Psoas muscle (tissue), 7 donors: ENCODE measurements at regions not wholly inside any gene's neighbourhood (a gene's known extent, or its start where the extent isn't known, plus 50 kb on each side); places are given as distances from the start of the nearest gene placed in this dataset.

Experiments
- ATAC-seq, 4 donors: fragments of 200-7000 bp; cut with Tn5 transposase; one replicate each; pipeline ENCODE4 v1.9.1; 2020; ENCODE audit warnings: moderate library complexity in 3 of 4, mild to moderate bottlenecking in 2 of 4
- DNase-seq, 2 donors: peaks; one replicate each; pipeline ENCODE4 v3.0.0-alpha.2; 2020
- H3K27ac ChIP-seq: fragments of 200-600 bp; one replicate; pipeline ENCODE4 v1.8.0; 2022
- H3K27me3 ChIP-seq, 3 donors: fragments of 200-600 bp in 1 of 3; one replicate each; pipeline versions ENCODE4 v1.6.1 to v1.8.0; 2013 to 2022; ENCODE audit warnings: low read length in 2 of 3, mild to moderate bottlenecking in 2 of 3, moderate library complexity in 1 of 3; ENCODE audit not compliant: insufficient read depth in 3 of 3
- H3K36me3 ChIP-seq, 2 donors: fragments of 200-600 bp in 1 of 2; one replicate each; pipeline versions ENCODE4 v1.6.1 to v1.8.0; 2013 to 2022; ENCODE audit warnings: low read depth in 1 of 2, mild to moderate bottlenecking in 1 of 2, moderate library complexity in 1 of 2; ENCODE audit not compliant: insufficient read depth in 1 of 2
- H3K4me1 ChIP-seq: fragments of 200-600 bp; one replicate; pipeline ENCODE4 v1.8.0; 2022
- H3K4me3 ChIP-seq: fragments of 200-600 bp; one replicate; pipeline ENCODE4 v1.8.0; 2022; ENCODE audit warnings: mild to moderate bottlenecking
- H3K9me3 ChIP-seq: fragments of 200-600 bp; one replicate; pipeline ENCODE4 v1.8.0; 2022
- CTCF ChIP-seq: fragments of 200-600 bp; IDR thresholded peaks from one replicate; pipeline ENCODE4 v1.8.0; 2022; ENCODE audit warnings: antibody characterized with exemption
- WGBS, 3 donors: extraction: QIAGEN DNeasy Blood & Tissue Kit; methylation state at CpG; one replicate each; pipeline versions ENCODE4 v1.1.6 to v1.1.7; 2013; 5-methylcytosine and 5-hydroxymethylcytosine counted together
- intact Hi-C, 2 donors: fragments of 100-400 bp; cut with DNase I; formaldehyde crosslinking; loops; one replicate each; pipeline versions ENCODE4 v1.11.0 to v1.14.2; 2022
- donor health status: healthy with polysubstance abuse.
- donor health status: DM: no; HTN: no; CAD: no; lungs with moderate emphysema.
- donor health status: Bipolar disorder and iron deficiency.
- donor health status: healthy.
- donor health status: DM: yes; HTN: yes; CAD: no.
- donor health status: DM: no; HTN: no; CAD: no.
- donor health status: DM: yes; HTN: yes; CAD: no.

GRCh38 chrX:39605866-39606265, 491.9 kb downstream of the BCOR start:
- Histone ChIP-seq H3K36me3 (no peaks in the 10 kb centered on the region), H3K27me3 (no peaks in the 10 kb centered on the region), H3K27ac (no peak overlapping the region), H3K4me1 (no peaks in the 10 kb centered on the region), H3K4me3 (no peak overlapping the region), H3K9me3 (peaks cover 7% of the 10 kb centered on the region)
- WGBS, 3 donors: 86 to 96% (median 87%) methylated on average over 2 of the region's 2 CpGs
- intact Hi-C loops: no loop called here
- no peak for TF ChIP-seq CTCF
- DNase-seq: no peak
- ATAC-seq: no peak

DNA sequence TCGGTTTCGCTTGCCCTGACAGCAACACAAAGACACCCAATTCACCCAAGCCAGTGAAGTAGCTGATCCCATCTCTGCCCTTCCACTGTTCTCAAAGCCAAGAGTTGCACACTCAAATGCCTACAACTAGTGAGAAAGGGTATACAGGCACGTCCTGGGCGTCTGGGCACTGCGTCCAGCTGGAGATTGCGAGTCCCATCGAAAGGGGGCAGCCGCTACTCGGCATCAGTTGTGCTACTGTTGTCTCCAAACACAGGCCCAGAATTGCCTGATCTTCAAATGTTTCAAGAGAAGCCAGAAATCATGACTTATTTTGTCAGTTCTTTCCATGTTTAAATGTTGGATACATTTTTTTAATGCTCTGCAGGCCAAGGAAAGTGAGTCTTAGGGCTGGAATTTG, 487.8 kb downstream of the BCOR start:
- H3K36me3 ChIP-seq: no peaks in the 10 kb centered on the region
- no peak for ATAC-seq
- WGBS, 3 donors: 75 to 95% (median 88%) methylated on average over 9 of the region's 9 CpGs
- H3K4me1 ChIP-seq: no peaks in the 10 kb centered on the region
- peaks cover 7% of the 10 kb centered on the region for H3K9me3 ChIP-seq
- intact Hi-C loops: no loop called here
- no peak overlapping the region for H3K4me3 ChIP-seq
- no peak overlapping the region for H3K27ac ChIP-seq
- no peak for DNase-seq
- no peak for TF ChIP-seq CTCF
- H3K27me3 ChIP-seq: peaks cover 0 to 15% (median 0%) of the 10 kb centered on the region in 3 donors

DNA sequence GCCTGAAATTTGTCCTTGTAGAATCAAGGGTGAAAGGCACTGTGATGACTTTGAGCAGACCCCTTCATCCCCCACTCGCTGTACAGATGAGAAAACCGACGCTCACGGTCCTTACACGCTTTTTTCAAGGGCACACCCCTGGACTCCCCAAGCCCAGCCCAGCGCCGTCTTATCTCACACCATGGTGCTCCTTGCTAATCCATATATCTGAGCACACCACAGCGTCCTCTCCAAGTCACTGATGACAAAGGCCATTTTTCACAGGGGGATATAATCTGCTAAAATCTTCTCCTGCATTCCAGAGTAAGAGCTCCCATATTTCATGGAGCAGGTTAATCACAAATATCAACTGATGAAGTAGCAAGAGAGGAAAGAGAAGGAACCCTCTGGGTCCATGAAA, 486.3 kb downstream of the BCOR start:
- H3K36me3 ChIP-seq: no peaks in the 10 kb centered on the region
- H3K27ac ChIP-seq: no peak overlapping the region
- no peaks in the 10 kb centered on the region for H3K4me1 ChIP-seq
- no peak for ATAC-seq
- TF ChIP-seq CTCF: no peak
- H3K27me3 ChIP-seq: peaks cover 0 to 15% (median 0%) of the 10 kb centered on the region in 3 donors
- no peak overlapping the region for H3K4me3 ChIP-seq
- no peak for DNase-seq
- 73 to 96% (median 96%) methylated on average over 8 of the region's 8 CpGs for WGBS, 3 donors
- H3K9me3 ChIP-seq: peaks cover 7% of the 10 kb centered on the region
- intact Hi-C loops: no loop called here

DNA sequence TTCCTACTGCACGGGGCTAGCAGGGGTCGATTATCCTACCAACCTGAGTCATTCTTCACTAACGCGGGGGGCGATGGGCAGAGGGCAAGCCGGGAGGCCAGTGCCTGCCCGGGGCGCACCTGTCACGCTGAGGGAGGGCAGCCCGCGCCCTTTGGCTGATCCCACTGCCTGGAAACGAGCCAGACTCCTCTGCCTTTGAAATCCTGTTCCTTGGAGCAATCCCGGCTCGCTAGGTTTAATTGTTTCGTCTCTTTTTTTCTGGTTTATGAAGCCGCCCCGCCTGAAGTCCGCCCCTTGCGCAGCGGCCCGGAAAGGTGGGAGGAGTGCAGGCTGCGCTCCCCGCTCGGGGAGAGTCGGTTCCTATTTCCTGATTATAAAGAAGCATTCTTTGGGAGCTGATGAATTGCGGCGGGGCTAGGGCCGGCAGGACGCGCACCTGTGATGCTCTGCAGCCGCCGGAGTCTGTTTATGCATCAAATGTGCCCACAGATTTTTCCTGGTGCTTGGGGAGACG, 484.2 kb downstream of the BCOR start:
- no peak for TF ChIP-seq CTCF
- Histone ChIP-seq H3K4me3 (peak overlapping the region; percentile 54), H3K36me3 (no peaks in the 10 kb centered on the region), H3K9me3 (no peaks in the 10 kb centered on the region), H3K27me3 (peaks cover 0 to 15% (median 0%) of the 10 kb centered on the region in 3 donors), H3K27ac (no peak overlapping the region), H3K4me1 (no peaks in the 10 kb centered on the region)
- DNase-seq (peak; percentile 27 to 70), ATAC-seq (peak; percentile 69 to 86 (median 81))
- 0 to 9% (median 1%) methylated on average over 28 to 33 of the region's 33 CpGs for whole genome bisulfite sequencing, 3 donors
- intact Hi-C loops: no loop called here
